WTC11 (cell line): ENCODE measurements at regions not wholly inside any gene's neighbourhood (a gene's known extent, or its start where the extent isn't known, plus 50 kb on each side); places are given as distances from the start of the nearest gene placed in this dataset.

ENCODE experiments used
- ATAC-seq: fragments of 200-7000 bp; cut with Tn5 transposase; 2 replicates; pipeline ENCODE4 v1.10.0; 2021; ENCODE audit warnings: mild to moderate bottlenecking, moderate library complexity
- CTCF ChIA-PET: fragments of 300-600 bp; sonication (Branson Sonifier 250); formaldehyde crosslinking; loops from one replicate; lab custom pipeline; 2021; ENCODE audit warnings: antibody characterized with exemption; lab: Charles Lee
- POLR2A ChIA-PET: fragments of 350-600 bp; sonication (Branson Sonifier 250); formaldehyde crosslinking; loops from one replicate; lab custom pipeline; 2021; ENCODE audit warnings: antibody characterized with exemption; lab: Charles Lee
- DNase-seq: peaks from one replicate; pipeline ENCODE4 v3.0.0; 2021; ENCODE audit warnings: low spot score
- H3K27ac Mint-ChIP-seq: 2 replicates; pipeline ENCODE4 v1.8.0; 2021; ENCODE audit warnings: mixed read lengths
- H3K27me3 Mint-ChIP-seq: 2 replicates; pipeline ENCODE4 v1.8.0; 2021; ENCODE audit warnings: low read depth, mild to moderate bottlenecking, moderate library complexity, mixed read lengths
- H3K36me3 Mint-ChIP-seq: 2 replicates; pipeline ENCODE4 v1.8.0; 2021; ENCODE audit warnings: mixed read lengths
- H3K4me1 Mint-ChIP-seq: 2 replicates; pipeline ENCODE4 v1.8.0; 2022; ENCODE audit warnings: mixed read lengths
- H3K4me3 Mint-ChIP-seq: 2 replicates; pipeline ENCODE4 v1.8.0; 2021; ENCODE audit warnings: mild to moderate bottlenecking, moderate library complexity, mixed read lengths
- H3K9me3 Mint-ChIP-seq: 2 replicates; pipeline ENCODE4 v1.8.0; 2021; ENCODE audit warnings: mixed read lengths
- GABPB1 ChIP-seq: sonication (generic); formaldehyde crosslinking; IDR thresholded peaks from 2 replicates; pipeline ENCODE4 v1.8.1; 2023; ENCODE audit warnings: mild to moderate bottlenecking, missing genetic modification reagents
- JAZF1 ChIP-seq: fragments of 250-450 bp; sonication (Bioruptor Pico); IDR thresholded peaks from 2 replicates; pipeline ENCODE4 v1.9.0; 2021; ENCODE audit warnings: moderate library complexity, mild to moderate bottlenecking, inconsistent platforms
- RELA ChIP-seq: sonication (generic); formaldehyde crosslinking; IDR thresholded peaks from 2 replicates; pipeline ENCODE4 v1.8.1; 2022; ENCODE audit warnings: missing genetic modification reagents, mild to moderate bottlenecking, borderline replicate concordance
- SMAD3 ChIP-seq: sonication (generic); formaldehyde crosslinking; IDR thresholded peaks from 2 replicates; pipeline ENCODE4 v1.8.0; 2022; ENCODE audit warnings: missing genetic modification reagents, mild to moderate bottlenecking, borderline replicate concordance
- ZBTB21 ChIP-seq: sonication (generic); formaldehyde crosslinking; IDR thresholded peaks from 2 replicates; pipeline ENCODE4 v1.8.1; 2023; ENCODE audit warnings: mild to moderate bottlenecking, missing genetic modification reagents, borderline replicate concordance
- TF ChIP-seq, protein P1 (sequence below): sonication (generic); formaldehyde crosslinking; IDR thresholded peaks from 2 replicates; pipeline ENCODE4 v1.8.1; 2023; ENCODE audit warnings: mild to moderate bottlenecking, missing genetic modification reagents, borderline replicate concordance
- TF ChIP-seq, protein P2 (sequence below): sonication (generic); formaldehyde crosslinking; conservative IDR thresholded peaks from 2 replicates; pipeline ENCODE4 v1.8.1; 2023; ENCODE audit warnings: mild to moderate bottlenecking, low read depth, missing genetic modification reagents, moderate library complexity
- TF ChIP-seq, protein P3 (sequence below): sonication (generic); formaldehyde crosslinking; IDR thresholded peaks from 2 replicates; pipeline ENCODE4 v1.8.1; 2023; ENCODE audit warnings: mild to moderate bottlenecking, missing genetic modification reagents, moderate library complexity
- TF ChIP-seq, protein P4 (sequence below): sonication (generic); formaldehyde crosslinking; IDR thresholded peaks from 2 replicates; pipeline ENCODE4 v1.8.0; 2022; ENCODE audit warnings: mild to moderate bottlenecking, missing genetic modification reagents
- TF ChIP-seq, protein P5 (sequence below): sonication (generic); formaldehyde crosslinking; IDR thresholded peaks from 2 replicates; pipeline ENCODE4 v1.8.0; 2022; ENCODE audit warnings: mild to moderate bottlenecking, missing genetic modification reagents

DNA sequence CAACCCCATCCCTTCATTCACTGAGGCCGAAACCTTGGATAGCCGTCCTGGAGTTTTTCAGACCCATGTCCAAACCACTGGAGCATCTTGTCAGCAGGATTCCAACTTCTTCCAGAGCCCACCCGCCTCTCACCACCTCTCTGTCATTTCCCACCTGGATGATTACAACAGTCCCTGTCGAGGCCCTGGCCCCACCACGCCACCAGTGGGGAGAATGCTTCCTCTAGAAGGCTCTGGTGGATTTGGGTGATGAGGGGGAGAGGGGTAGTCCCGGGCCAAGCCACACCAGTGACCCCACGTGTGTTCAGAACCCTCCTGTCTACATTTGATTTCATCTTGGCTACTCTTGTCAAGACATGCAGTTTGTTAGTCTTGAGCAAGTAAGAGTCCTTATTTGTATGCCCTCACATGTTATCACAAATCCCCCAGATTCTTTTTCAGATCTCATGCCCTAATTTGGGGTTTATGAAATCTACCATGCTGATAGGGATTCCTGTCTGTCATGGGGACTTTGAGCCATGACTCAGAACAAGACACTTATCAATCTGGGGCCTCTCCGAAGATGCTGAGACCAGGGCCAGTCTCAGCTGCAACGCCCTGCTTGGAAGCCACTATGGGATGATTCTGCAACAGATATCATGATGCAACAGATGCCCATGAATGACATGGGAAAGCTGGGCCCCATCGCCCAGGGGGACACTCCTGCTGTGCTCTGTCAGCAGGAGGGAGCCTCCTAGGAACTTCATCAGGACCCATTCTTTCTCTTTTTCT lies 186.1 kb downstream of the ZFP36L2 start:
- CTCF ChIA-PET: interaction anchor here (0.7 to 2.8 kb wide), 4 partner anchors 15 to 212 kb away, joined by 3 to 11 read pairs (median 4); no protein-coding TSS in a partner anchor
- Mint-ChIP-seq H3K4me3 (no peak overlapping the region), H3K9me3 (no peaks in the 10 kb centered on the region), H3K27ac (peak overlapping the region; percentile 24; the same call in 1 of the 2 replicates), H3K4me1 (peaks cover 11% of the 10 kb centered on the region), H3K27me3 (no peaks in the 10 kb centered on the region), H3K36me3 (no peaks in the 10 kb centered on the region)
- DNase-seq (no peak), ATAC-seq (no peak)
- POLR2A ChIA-PET: no interaction called here
- TF ChIP-seq, protein P1, sequence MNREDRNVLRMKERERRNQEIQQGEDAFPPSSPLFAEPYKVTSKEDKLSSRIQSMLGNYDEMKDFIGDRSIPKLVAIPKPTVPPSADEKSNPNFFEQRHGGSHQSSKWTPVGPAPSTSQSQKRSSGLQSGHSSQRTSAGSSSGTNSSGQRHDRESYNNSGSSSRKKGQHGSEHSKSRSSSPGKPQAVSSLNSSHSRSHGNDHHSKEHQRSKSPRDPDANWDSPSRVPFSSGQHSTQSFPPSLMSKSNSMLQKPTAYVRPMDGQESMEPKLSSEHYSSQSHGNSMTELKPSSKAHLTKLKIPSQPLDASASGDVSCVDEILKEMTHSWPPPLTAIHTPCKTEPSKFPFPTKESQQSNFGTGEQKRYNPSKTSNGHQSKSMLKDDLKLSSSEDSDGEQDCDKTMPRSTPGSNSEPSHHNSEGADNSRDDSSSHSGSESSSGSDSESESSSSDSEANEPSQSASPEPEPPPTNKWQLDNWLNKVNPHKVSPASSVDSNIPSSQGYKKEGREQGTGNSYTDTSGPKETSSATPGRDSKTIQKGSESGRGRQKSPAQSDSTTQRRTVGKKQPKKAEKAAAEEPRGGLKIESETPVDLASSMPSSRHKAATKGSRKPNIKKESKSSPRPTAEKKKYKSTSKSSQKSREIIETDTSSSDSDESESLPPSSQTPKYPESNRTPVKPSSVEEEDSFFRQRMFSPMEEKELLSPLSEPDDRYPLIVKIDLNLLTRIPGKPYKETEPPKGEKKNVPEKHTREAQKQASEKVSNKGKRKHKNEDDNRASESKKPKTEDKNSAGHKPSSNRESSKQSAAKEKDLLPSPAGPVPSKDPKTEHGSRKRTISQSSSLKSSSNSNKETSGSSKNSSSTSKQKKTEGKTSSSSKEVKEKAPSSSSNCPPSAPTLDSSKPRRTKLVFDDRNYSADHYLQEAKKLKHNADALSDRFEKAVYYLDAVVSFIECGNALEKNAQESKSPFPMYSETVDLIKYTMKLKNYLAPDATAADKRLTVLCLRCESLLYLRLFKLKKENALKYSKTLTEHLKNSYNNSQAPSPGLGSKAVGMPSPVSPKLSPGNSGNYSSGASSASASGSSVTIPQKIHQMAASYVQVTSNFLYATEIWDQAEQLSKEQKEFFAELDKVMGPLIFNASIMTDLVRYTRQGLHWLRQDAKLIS (CRISPR knock-in tag): no peak
- TF ChIP-seq GABPB1 (CRISPR knock-in tag): peak; percentile 88

DNA sequence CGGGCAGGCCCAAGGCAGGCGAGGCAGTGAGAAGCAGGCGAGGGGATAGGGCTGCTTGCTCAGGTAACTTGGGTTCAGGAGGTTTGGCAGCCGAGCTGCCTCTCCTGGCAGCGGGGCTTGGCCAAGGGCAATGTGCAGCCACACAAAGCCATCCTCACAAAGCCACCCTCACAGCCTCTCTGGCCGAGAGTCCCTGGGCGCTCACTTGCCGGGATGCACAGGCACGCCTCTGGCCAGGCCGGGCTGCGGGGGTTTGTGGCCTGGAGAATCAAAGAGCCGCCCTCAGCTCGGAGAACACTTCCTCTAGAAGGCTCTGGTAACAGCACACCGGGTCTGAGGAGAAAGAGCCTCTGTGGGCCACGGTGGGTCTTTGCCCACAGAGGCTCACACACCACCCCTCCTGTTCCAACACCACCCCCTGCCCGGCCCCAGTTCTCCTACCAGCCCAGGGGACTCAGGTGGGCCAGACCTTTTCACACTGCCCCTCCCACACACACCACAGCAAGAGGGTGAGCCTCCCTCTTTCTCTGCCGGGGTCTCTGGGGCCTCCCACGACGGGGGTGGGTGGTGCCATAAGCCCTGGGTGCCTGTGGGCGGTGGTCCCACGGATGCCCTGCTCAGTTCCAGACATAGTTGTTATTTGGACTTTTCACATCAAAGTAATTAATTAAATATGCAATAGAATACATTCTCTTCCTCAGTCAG lies 186.9 kb downstream of the ZFP36L2 start:
- Mint-ChIP-seq H3K27me3 (no peaks in the 10 kb centered on the region), H3K27ac (no peak overlapping the region), H3K36me3 (no peaks in the 10 kb centered on the region), H3K4me3 (no peak overlapping the region), H3K4me1 (peaks cover 11% of the 10 kb centered on the region), H3K9me3 (no peaks in the 10 kb centered on the region)
- DNase-seq: no peak
- ChIA-PET CTCF (interaction anchor here (2.8 kb wide), 1 partner anchor 15 kb away, joined by 11 read pairs; no protein-coding TSS in a partner anchor), POLR2A (no interaction called here)
- TF ChIP-seq, protein P2, sequence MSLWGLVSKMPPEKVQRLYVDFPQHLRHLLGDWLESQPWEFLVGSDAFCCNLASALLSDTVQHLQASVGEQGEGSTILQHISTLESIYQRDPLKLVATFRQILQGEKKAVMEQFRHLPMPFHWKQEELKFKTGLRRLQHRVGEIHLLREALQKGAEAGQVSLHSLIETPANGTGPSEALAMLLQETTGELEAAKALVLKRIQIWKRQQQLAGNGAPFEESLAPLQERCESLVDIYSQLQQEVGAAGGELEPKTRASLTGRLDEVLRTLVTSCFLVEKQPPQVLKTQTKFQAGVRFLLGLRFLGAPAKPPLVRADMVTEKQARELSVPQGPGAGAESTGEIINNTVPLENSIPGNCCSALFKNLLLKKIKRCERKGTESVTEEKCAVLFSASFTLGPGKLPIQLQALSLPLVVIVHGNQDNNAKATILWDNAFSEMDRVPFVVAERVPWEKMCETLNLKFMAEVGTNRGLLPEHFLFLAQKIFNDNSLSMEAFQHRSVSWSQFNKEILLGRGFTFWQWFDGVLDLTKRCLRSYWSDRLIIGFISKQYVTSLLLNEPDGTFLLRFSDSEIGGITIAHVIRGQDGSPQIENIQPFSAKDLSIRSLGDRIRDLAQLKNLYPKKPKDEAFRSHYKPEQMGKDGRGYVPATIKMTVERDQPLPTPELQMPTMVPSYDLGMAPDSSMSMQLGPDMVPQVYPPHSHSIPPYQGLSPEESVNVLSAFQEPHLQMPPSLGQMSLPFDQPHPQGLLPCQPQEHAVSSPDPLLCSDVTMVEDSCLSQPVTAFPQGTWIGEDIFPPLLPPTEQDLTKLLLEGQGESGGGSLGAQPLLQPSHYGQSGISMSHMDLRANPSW (CRISPR knock-in tag): no peak
- TF ChIP-seq SMAD3 (CRISPR knock-in tag) (no peak), RELA (CRISPR knock-in tag) (no peak), ZBTB21 (CRISPR knock-in tag) (no peak)
- TF ChIP-seq, protein P3, sequence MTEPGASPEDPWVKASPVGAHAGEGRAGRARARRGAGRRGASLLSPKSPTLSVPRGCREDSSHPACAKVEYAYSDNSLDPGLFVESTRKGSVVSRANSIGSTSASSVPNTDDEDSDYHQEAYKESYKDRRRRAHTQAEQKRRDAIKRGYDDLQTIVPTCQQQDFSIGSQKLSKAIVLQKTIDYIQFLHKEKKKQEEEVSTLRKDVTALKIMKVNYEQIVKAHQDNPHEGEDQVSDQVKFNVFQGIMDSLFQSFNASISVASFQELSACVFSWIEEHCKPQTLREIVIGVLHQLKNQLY (CRISPR knock-in tag): no peak
- TF ChIP-seq, protein P4, sequence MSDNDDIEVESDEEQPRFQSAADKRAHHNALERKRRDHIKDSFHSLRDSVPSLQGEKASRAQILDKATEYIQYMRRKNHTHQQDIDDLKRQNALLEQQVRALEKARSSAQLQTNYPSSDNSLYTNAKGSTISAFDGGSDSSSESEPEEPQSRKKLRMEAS (CRISPR knock-in tag): no peak
- no peak for ATAC-seq

DNA sequence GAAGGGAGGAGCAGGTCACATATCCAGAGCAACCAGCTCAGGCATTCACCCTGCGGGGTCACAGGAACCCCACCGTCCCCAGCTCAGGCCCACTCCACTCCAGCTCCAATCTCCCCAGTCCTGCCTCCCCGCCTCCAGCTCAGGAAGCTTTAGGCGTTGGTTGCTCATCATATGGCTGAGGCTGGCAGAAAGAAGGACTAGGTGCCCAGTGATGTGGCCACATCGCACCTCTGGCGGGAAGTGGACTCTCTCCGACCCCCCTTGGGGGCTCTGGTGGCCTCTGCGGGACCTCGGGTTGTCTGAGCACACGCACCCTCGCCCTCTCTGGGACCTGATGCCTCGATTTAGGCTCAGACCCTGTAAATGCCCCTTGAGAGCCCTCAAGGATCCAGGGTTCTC lies 187.7 kb downstream of the ZFP36L2 start:
- no peak for ATAC-seq
- Mint-ChIP-seq H3K27ac (no peak overlapping the region), H3K27me3 (no peaks in the 10 kb centered on the region), H3K4me1 (peaks cover 11% of the 10 kb centered on the region), H3K36me3 (no peaks in the 10 kb centered on the region), H3K9me3 (no peaks in the 10 kb centered on the region), H3K4me3 (no peak overlapping the region)
- ChIA-PET CTCF (interaction anchor here (1.1 to 2.8 kb wide), 2 partner anchors 14 to 64 kb away, joined by 4 to 11 read pairs; no protein-coding TSS in a partner anchor), POLR2A (no interaction called here)
- TF ChIP-seq SMAD3 (CRISPR knock-in tag) (no peak), JAZF1 (CRISPR knock-in tag) (no peak)
- TF ChIP-seq, protein P5, sequence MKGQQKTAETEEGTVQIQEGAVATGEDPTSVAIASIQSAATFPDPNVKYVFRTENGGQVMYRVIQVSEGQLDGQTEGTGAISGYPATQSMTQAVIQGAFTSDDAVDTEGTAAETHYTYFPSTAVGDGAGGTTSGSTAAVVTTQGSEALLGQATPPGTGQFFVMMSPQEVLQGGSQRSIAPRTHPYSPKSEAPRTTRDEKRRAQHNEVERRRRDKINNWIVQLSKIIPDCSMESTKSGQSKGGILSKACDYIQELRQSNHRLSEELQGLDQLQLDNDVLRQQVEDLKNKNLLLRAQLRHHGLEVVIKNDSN: no peak
- no peak for DNase-seq
